Epithelial cell of proximal tubule (primary cell): ENCODE measurements at regions not wholly inside any gene's neighbourhood (a gene's known extent, or its start where the extent isn't known, plus 50 kb on each side); places are given as distances from the start of the nearest gene placed in this dataset.

Source experiments
- DNase-seq: peaks from one replicate; pipeline ENCODE4 v3.0.0-alpha.2; 2011; ENCODE audit warnings: low read depth
- H3K4me3 ChIP-seq: 2 replicates; pipeline ENCODE4 v1.5.1; 2011; ENCODE audit warnings: low read depth, mild to moderate bottlenecking, low read length
- TF ChIP-seq, protein P1 (sequence below): conservative IDR thresholded peaks from 2 replicates; pipeline ENCODE4 v1.5.1; 2012; ENCODE audit warnings: low read depth, mild to moderate bottlenecking, low read length

DNA sequence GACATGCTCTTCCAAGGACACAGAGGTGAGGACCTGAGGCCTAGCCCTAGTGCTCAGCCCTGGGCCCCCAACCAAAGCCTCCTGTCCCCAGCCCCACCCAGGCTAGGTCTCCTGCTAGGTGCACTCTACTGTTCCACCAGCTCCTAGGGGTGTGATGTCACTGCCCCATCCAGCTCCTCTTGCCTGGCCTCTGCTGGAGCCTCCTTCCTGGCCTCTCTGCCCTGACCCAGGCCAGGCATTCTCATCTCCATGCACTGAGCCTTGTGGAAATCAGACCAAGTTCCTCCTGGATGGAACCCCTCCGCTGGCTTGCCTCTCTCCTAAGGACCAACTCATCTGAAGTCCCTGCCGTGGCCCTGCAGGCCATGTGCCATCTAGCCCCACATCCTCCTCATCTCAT lies 156.8 kb downstream of the INHBB start:
- no peak overlapping the region for H3K4me3 ChIP-seq
- TF ChIP-seq, protein P1, sequence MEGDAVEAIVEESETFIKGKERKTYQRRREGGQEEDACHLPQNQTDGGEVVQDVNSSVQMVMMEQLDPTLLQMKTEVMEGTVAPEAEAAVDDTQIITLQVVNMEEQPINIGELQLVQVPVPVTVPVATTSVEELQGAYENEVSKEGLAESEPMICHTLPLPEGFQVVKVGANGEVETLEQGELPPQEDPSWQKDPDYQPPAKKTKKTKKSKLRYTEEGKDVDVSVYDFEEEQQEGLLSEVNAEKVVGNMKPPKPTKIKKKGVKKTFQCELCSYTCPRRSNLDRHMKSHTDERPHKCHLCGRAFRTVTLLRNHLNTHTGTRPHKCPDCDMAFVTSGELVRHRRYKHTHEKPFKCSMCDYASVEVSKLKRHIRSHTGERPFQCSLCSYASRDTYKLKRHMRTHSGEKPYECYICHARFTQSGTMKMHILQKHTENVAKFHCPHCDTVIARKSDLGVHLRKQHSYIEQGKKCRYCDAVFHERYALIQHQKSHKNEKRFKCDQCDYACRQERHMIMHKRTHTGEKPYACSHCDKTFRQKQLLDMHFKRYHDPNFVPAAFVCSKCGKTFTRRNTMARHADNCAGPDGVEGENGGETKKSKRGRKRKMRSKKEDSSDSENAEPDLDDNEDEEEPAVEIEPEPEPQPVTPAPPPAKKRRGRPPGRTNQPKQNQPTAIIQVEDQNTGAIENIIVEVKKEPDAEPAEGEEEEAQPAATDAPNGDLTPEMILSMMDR = no peak
- no peak for DNase-seq

DNA sequence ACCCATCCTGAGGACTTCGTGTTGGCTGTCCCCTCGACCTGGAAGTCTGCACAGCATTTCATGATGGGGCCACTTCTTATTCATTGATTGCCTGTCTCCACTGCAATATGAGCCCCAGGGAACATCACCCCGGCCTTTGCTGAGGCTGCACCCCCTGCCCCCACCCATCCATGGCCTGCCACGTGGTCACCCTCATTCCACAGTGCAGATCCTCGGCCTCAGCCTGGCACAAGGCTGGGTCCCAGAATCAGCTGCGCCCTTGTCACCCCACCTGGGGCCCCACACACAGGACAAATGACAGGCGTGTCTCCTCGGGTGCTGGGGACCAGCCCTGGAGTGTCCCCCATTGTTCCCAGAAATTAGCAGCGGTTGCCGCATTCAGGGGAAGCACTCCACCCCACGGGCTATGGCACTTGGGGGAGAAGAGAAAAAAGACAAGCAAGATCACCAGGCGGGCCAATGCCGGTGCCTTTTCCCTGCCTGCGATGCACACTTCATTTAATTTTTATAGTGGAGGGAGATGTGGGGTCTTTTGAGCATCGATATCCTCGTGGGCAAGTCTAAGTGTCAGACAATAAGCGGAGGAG lies 157.4 kb downstream of the INHBB start:
- H3K4me3 ChIP-seq = no peak overlapping the region
- TF ChIP-seq, protein P1 = no peak
- no peak for DNase-seq

DNA sequence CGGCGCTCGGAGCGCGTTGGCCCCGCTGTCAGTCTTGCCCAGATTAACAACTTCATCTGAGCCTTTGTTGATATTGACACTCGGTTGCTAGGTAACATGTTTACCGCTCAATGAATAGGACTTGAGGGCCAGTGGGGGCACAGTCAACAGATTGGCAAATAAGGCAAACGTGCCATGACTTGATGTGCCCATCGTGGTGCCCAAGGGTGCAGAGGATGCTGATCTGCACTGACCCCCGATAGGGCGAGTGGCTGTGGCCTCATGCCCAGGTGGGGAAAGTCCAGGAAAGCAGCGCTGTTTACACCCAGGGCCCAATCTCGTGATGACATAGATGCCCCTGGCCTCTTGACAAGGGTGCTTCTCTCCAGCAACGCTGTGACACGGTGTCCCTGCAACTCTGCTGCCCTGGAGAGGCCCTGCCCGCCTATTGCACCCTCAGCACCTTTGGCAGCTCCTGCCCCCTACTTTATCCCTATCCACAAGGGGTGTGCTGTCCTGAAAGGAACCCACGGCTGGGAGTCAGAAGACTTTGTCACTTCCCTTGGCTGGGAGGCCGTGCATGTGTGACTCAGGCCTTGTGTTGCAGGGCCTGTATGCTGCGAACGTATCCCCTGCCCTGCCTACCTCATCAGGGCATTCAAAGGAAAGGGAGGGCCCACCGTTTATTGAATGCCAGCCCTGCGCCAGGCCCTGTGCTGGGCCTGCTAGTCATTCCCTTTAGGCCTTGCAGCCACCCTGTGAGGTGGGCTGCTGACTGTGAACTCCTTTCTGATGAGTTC lies 158.0 kb downstream of the INHBB start:
- TF ChIP-seq, protein P1 = no peak
- no peak for DNase-seq
- no peak overlapping the region for H3K4me3 ChIP-seq

DNA sequence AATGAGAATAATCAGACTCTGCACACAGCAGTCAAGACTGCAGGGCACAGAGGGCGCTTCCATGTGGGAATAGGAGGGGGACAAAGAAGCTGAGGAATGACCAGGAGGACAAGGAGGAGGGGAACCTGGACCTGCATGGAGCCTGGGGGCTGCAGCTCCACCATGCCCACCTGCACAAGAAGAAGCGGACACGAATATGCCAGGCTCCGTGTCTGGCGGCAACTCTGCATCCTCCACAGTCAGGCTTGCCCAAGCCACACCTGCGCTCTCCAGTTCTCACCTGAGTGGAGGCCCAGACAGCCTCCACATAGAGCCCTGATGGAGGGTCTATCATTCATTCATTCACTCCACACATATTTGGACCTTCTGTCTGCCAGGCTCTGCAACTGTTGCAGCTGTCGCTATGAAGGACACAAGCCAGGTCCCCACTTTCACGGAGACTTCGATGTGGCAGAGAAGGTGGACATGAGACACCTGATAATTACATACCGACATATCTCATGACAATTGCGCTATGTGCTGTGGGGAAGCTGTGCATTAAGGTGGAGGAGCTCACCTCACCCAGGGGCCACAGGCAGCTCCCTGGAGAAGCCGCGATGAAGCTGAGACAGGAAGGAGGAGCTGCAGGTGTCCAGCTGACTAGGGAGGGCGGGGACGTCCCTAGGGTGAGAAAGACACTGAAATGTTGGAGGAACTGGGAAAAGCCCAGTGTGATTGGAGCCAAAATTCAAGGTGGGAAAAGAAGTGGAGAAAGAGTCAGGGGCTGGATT lies 159.2 kb downstream of the INHBB start:
- no peak overlapping the region for H3K4me3 ChIP-seq
- TF ChIP-seq, protein P1 = no peak
- no peak for DNase-seq

DNA sequence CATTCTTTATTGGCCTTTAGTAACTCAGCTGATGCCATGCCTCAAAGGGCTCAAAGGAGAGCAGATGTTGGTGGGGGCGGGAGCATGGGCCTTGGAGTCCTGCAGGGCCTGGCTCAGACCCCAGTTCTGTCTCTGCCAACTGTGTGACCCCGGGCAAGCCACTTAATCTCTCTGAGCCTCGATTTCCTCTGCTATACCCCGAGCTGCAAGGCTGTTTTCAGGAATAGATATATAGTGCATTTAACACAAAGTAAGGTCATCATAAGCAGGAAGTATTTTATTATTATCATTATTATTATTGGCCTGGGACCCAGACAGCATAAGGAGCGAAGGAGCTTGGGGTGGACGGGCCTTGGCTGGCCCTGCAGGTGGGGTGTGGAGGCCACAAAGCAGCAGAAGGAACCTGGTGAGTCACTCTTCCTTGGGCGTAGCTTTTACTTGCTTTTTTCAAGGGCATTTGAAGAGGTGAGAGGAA lies 162.7 kb downstream of the INHBB start:
- DNase-seq = no peak
- no peak overlapping the region for H3K4me3 ChIP-seq
- TF ChIP-seq, protein P1 = no peak

DNA sequence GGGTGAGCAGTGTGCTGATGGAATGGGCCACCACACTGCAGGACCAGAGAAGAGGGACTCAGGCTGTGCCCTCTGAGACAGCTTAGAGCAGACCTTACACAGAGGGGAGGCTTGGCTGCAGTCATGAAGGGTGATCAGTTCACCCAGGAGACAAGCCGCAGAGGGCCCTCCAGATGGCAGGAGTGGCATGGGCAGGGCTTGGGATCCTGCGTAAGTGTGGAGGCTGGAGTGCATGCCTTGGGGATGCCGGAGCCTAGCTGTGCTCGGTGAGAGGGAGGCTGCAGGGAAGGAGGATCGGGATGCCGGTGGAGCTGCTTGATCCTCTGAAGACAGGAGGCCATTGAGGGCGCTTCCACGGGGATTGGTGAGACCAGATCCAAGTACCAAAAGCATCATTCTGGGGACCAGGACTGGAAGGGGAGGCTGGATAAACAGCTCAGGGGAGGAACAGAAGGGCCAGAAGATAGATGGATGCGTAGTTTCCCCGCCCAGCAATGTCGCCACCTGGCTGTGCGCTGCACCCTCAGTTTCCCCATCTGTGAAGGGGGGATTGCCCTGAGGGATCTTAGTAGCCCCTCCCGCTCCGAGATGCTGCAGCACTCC lies 163.4 kb downstream of the INHBB start:
- DNase-seq = no peak
- TF ChIP-seq, protein P1 = no peak

More for the DNA sequence above, 163.4 kb downstream of the INHBB start:
- no peak overlapping the region for H3K4me3 ChIP-seq
